Cardiac muscle cell (in vitro differentiated cells and primary cell): ENCODE measurements at regions not wholly inside any gene's neighbourhood (a gene's known extent, or its start where the extent isn't known, plus 50 kb on each side); places are given as distances from the start of the nearest gene placed in this dataset.

ENCODE experiments used
- DNase-seq, 2 donors: peaks; one replicate each; pipeline versions ENCODE4 v3.0.0 to v3.0.0-alpha.2; 2010 to 2017; ENCODE audit warnings: low read depth in 1 of 2, low spot score in 1 of 2
- H3K27ac ChIP-seq: fragments of 200-600 bp; sonication (generic); 2 replicates; pipeline ENCODE4 v1.5.1; 2016
- H3K27me3 ChIP-seq: fragments of 200-600 bp; sonication (generic); 2 replicates; pipeline ENCODE4 v1.6.0; 2016; ENCODE audit warnings: control low read depth
- H3K36me3 ChIP-seq: fragments of 200-600 bp; sonication (generic); 2 replicates; pipeline ENCODE4 v1.5.1; 2016; ENCODE audit warnings: control low read depth
- H3K4me1 ChIP-seq: fragments of 200-600 bp; sonication (generic); 2 replicates; pipeline ENCODE4 v1.8.1; 2017; ENCODE audit warnings: low read depth, mild to moderate bottlenecking, mixed run types
- H3K4me3 ChIP-seq: fragments of 200-600 bp; sonication (generic); 2 replicates; pipeline ENCODE4 v1.5.1; 2016; ENCODE audit warnings: mild to moderate bottlenecking
- H3K9me3 ChIP-seq: fragments of 200-600 bp; sonication (generic); 2 replicates; pipeline ENCODE4 v1.5.1; 2017; ENCODE audit warnings: low read depth, mild to moderate bottlenecking, control low read depth
- CTCF ChIP-seq: IDR thresholded peaks from 2 replicates; pipeline ENCODE4 v1.5.1; 2012; ENCODE audit warnings: low read depth, mild to moderate bottlenecking, low read length

GRCh38 chr4:181308476-181309312, 934.5 kb upstream of the TENM3 start:
- H3K27me3 ChIP-seq = no peaks in the 10 kb centered on the region
- H3K4me1 ChIP-seq = peaks cover 15% of the 10 kb centered on the region
- no peak for TF ChIP-seq CTCF
- H3K36me3 ChIP-seq = no peaks in the 10 kb centered on the region
- H3K4me3 ChIP-seq = no peak overlapping the region
- peak overlapping the region; percentile 35 for H3K27ac ChIP-seq
- H3K9me3 ChIP-seq = no peaks in the 10 kb centered on the region
- no peak for DNase-seq

GRCh38 chr4:181312066-181312465, 931.1 kb upstream of the TENM3 start:
- Histone ChIP-seq H3K9me3 (no peaks in the 10 kb centered on the region), H3K27ac (peak overlapping the region; percentile 42), H3K27me3 (no peaks in the 10 kb centered on the region), H3K4me3 (no peak overlapping the region), H3K4me1 (peaks cover 15% of the 10 kb centered on the region), H3K36me3 (no peaks in the 10 kb centered on the region)
- DNase-seq = peak in 1 of 2 donors; percentile 58
- TF ChIP-seq CTCF = no peak

DNA sequence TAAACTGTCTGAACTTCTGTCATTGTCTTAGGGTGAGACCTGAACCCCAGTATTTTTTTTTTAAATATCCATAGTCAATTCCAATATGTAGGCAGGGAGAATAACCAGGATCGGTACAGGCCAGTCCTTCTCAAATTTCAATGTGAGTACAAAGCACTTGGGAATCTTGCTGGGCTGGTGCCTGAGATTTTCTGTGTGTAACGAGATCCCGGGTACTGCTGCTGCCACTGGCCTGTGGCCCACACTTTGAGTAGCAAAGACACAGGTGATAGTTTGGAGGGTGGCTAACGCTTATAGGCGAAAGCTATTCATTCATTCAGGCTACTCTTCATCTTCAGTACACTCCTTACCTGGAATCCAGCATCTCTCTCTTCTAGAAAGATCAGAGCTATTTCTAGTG, 923.6 kb upstream of the TENM3 start:
- Histone ChIP-seq H3K27ac (no peak overlapping the region), H3K9me3 (no peaks in the 10 kb centered on the region), H3K4me1 (peaks cover 6% of the 10 kb centered on the region), H3K4me3 (no peak overlapping the region), H3K27me3 (no peaks in the 10 kb centered on the region), H3K36me3 (no peaks in the 10 kb centered on the region)
- no peak for TF ChIP-seq CTCF
- DNase-seq = peak in 1 of 2 donors; percentile 8

DNA sequence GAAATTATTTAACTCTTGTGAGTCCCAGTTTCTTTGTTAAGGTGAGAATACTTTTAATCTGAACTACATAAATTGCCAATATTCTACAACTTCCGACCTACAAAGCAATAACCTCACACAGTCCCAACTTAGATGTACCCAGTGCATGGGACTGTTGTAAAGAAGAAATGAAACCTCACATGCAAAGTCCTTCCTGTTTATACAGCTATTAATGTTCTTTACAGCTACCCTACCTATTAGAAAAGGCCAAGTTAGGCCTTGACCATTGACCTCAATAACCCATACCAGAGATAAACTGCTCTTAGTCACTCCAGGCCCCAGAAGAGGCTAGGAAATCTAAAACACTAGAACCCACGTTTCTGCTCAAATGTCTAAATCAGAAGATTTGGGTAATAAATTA, 920.1 kb upstream of the TENM3 start:
- Histone ChIP-seq H3K4me3 (no peak overlapping the region), H3K27ac (no peak overlapping the region), H3K27me3 (no peaks in the 10 kb centered on the region), H3K4me1 (peaks cover 6% of the 10 kb centered on the region), H3K9me3 (no peaks in the 10 kb centered on the region), H3K36me3 (no peaks in the 10 kb centered on the region)
- no peak for TF ChIP-seq CTCF
- DNase-seq = no peak

DNA sequence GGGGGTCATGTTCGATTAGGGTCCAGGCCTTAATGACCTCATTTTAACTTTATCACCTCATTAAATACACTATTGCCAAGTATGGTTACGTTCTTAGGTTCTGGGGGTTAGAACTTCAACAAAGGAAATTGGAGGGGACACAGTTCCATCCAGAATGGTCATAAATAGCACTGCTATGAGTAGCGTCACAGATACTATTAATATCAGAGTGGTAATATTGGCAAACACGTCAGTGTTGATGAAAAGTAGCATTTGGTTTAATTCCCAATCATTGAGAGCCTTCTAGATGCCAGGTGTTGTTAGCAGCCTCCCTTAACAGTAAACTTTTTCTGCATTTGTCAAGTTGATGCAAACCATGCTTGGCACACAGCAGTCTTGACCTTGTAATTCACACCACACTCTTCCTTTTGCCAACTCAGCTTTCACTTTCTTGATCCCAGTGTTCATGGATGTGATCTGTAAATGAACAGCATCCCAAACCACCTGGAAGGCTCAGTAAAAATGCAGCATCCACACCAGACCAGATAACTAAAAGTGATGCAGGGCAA, 912.5 kb upstream of the TENM3 start:
- no peaks in the 10 kb centered on the region for H3K27me3 ChIP-seq
- no peak for TF ChIP-seq CTCF
- H3K36me3 ChIP-seq = no peaks in the 10 kb centered on the region
- peaks cover 10% of the 10 kb centered on the region for H3K4me1 ChIP-seq
- no peak overlapping the region for H3K4me3 ChIP-seq
- H3K27ac ChIP-seq = no peak overlapping the region
- H3K9me3 ChIP-seq = no peaks in the 10 kb centered on the region
- no peak for DNase-seq
